Glutamatergic neuron (in vitro differentiated cells): ENCODE measurements at regions not wholly inside any gene's neighbourhood (a gene's known extent, or its start where the extent isn't known, plus 50 kb on each side); places are given as distances from the start of the nearest gene placed in this dataset.

Experiments
- DNase-seq: peaks from one replicate; pipeline ENCODE4 v3.0.0; 2022
- H3K27ac Mint-ChIP-seq: one replicate; pipeline ENCODE4 v1.8.0; 2020; ENCODE audit warnings: mild to moderate bottlenecking, mixed read lengths, inconsistent platforms; ENCODE audit not compliant: unreplicated experiment
- H3K27me3 Mint-ChIP-seq: one replicate; pipeline ENCODE4 v1.8.0; 2020; ENCODE audit warnings: mild to moderate bottlenecking, moderate library complexity, mixed read lengths, inconsistent platforms; ENCODE audit not compliant: unreplicated experiment
- H3K36me3 Mint-ChIP-seq: one replicate; pipeline ENCODE4 v1.8.0; 2020; ENCODE audit warnings: mild to moderate bottlenecking, mixed read lengths, inconsistent platforms; ENCODE audit not compliant: unreplicated experiment
- H3K4me1 Mint-ChIP-seq: one replicate; pipeline ENCODE4 v1.8.0; 2020; ENCODE audit warnings: mild to moderate bottlenecking, low read depth, mixed read lengths, inconsistent platforms; ENCODE audit not compliant: unreplicated experiment
- H3K4me3 Mint-ChIP-seq: one replicate; pipeline ENCODE4 v1.8.0; 2020; ENCODE audit warnings: mild to moderate bottlenecking, mixed read lengths, inconsistent platforms; ENCODE audit not compliant: unreplicated experiment
- H3K9me3 Mint-ChIP-seq: one replicate; pipeline ENCODE4 v1.8.0; 2020; ENCODE audit warnings: mild to moderate bottlenecking, moderate library complexity, mixed read lengths, inconsistent platforms; ENCODE audit not compliant: unreplicated experiment
- TF ChIP-seq, protein P1 (sequence below): fragments of 200-600 bp; sonication (generic); IDR thresholded peaks from one replicate; pipeline ENCODE4 v1.5.0; 2021; ENCODE audit not compliant: partially characterized antibody, unreplicated experiment

DNA sequence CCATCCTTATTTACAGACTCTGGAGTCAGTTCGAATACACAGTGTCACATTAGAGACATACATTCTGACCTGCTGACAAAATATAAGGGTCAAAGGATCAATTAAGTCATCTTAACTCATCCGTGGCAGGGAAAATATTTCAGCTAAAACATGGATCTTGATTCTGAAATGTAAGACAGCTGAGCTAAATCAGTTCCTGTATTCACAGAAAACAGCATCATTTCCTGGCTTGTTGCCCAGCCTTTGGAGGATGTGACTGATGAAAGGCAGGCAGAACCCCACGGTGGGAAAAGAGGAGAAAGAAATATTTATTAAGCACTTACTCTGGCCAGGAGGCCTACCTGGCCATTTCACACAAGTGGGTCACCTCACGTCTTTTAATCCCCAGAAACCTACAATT, 101.9 kb downstream of the GAS2L3 start:
- no peak overlapping the region for H3K27ac Mint-ChIP-seq
- no peak overlapping the region for H3K4me3 Mint-ChIP-seq
- DNase-seq: no peak
- H3K36me3 Mint-ChIP-seq: peaks cover 7% of the 10 kb centered on the region
- H3K27me3 Mint-ChIP-seq: no peaks in the 10 kb centered on the region
- no peaks in the 10 kb centered on the region for H3K4me1 Mint-ChIP-seq
- TF ChIP-seq, protein P1, sequence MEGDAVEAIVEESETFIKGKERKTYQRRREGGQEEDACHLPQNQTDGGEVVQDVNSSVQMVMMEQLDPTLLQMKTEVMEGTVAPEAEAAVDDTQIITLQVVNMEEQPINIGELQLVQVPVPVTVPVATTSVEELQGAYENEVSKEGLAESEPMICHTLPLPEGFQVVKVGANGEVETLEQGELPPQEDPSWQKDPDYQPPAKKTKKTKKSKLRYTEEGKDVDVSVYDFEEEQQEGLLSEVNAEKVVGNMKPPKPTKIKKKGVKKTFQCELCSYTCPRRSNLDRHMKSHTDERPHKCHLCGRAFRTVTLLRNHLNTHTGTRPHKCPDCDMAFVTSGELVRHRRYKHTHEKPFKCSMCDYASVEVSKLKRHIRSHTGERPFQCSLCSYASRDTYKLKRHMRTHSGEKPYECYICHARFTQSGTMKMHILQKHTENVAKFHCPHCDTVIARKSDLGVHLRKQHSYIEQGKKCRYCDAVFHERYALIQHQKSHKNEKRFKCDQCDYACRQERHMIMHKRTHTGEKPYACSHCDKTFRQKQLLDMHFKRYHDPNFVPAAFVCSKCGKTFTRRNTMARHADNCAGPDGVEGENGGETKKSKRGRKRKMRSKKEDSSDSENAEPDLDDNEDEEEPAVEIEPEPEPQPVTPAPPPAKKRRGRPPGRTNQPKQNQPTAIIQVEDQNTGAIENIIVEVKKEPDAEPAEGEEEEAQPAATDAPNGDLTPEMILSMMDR: no peak
- H3K9me3 Mint-ChIP-seq: peaks cover 2% of the 10 kb centered on the region

DNA sequence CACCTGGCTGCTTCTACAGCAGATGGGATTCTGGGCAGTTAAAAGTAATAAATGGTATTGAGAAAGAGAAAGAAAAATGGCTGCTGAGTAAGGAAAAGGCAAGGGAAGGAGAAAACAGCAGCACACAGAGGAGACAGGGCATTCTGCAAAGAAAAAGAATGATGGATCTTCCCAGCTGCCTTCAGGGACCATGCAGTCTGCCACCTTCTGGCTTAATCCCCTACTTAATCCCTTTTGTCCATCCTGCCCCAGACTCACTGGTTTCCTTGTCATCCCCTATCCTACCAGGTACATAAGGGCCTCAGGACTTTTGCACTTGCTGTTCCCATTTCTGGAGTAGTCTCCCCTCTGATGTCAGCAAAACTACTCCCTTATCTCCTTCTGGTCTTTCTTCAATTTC, 107.6 kb downstream of the GAS2L3 start:
- Mint-ChIP-seq H3K9me3 (peaks cover 5% of the 10 kb centered on the region), H3K4me1 (no peaks in the 10 kb centered on the region), H3K36me3 (peaks cover 16% of the 10 kb centered on the region), H3K27me3 (peaks cover 3% of the 10 kb centered on the region), H3K27ac (no peak overlapping the region), H3K4me3 (no peak overlapping the region)
- TF ChIP-seq, protein P1: no peak
- no peak for DNase-seq

GRCh38 chr12:100682178-100682577, 108.7 kb downstream of the GAS2L3 start:
- Mint-ChIP-seq H3K4me3 (no peak overlapping the region), H3K4me1 (no peaks in the 10 kb centered on the region), H3K9me3 (peaks cover 7% of the 10 kb centered on the region), H3K36me3 (peaks cover 18% of the 10 kb centered on the region), H3K27me3 (peaks cover 3% of the 10 kb centered on the region), H3K27ac (no peak overlapping the region)
- DNase-seq: no peak
- TF ChIP-seq, protein P1: no peak

- Mint-ChIP-seq H3K27me3 (peaks cover 3% of the 10 kb centered on the region), H3K27ac (no peak overlapping the region), H3K36me3 (peaks cover 11% of the 10 kb centered on the region), H3K4me1 (no peaks in the 10 kb centered on the region), H3K9me3 (peaks cover 7% of the 10 kb centered on the region), H3K4me3 (no peak overlapping the region)
- TF ChIP-seq, protein P1: no peak
- no peak for DNase-seq
Measured at GRCh38 chr12:100687686-100688085, 106.9 kb upstream of the ANO4 start.

DNA sequence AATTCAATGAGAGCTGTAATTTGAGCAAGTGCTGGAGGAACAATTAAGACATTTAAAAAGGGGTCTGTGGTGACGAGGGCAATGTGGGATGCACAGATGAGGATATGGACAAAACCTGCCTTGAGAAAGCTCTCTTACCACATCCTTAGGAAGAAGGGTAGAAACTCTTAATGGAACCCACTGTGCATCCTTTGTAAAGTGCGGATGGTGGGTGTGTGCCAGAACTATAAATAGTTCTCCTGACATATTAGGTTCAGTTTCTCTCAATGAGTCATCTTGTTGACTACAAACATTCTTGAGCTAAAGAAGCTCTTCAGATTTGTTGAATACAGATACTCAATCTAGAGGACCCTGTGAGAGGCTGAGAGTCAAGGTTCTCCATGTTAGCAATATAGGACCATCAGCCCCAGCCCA, 106.1 kb upstream of the ANO4 start:
- peaks cover 11% of the 10 kb centered on the region for H3K36me3 Mint-ChIP-seq
- H3K9me3 Mint-ChIP-seq: peaks cover 7% of the 10 kb centered on the region
- TF ChIP-seq, protein P1: no peak
- H3K4me1 Mint-ChIP-seq: no peaks in the 10 kb centered on the region
- no peak for DNase-seq
- H3K27ac Mint-ChIP-seq: no peak overlapping the region
- no peak overlapping the region for H3K4me3 Mint-ChIP-seq
- H3K27me3 Mint-ChIP-seq: no peaks in the 10 kb centered on the region
